ENCODE measurements at regions not wholly inside any gene's neighbourhood (a gene's known extent, or its start where the extent isn't known, plus 50 kb on each side); places are given as distances from the start of the nearest gene placed in this dataset.

- H2AFZ ChIP-seq (ENCODE audit: low read depth, low read length), result no peak overlapping the region
- no peak overlapping the region for H3K9ac ChIP-seq (ENCODE audit: low read length)
- no peaks in the 10 kb centered on the region for H3K9me3 ChIP-seq (ENCODE audit: low read length)
- H3K4me3 ChIP-seq (ENCODE audit: low read length), result no peak overlapping the region
- no peaks in the 10 kb centered on the region for H4K20me1 ChIP-seq (ENCODE audit: insufficient read depth)
- H3K27me3 ChIP-seq (ENCODE audit: insufficient read depth, low read depth, low read length), result no peaks in the 10 kb centered on the region
- H3F3A ChIP-seq (ENCODE audit: insufficient read depth, low read length, poor library complexity, severe bottlenecking), result no peaks in the 10 kb centered on the region
- H3K27ac ChIP-seq (ENCODE audit: low read length), result no peak overlapping the region
- no peak overlapping the region for H3K4me2 ChIP-seq (ENCODE audit: low read length)
- H3K9me2 ChIP-seq (ENCODE audit: insufficient read depth, low read length), result no peaks in the 10 kb centered on the region
- H3K36me3 ChIP-seq (ENCODE audit: insufficient read depth, low read length), result no peaks in the 10 kb centered on the region
- TF ChIP-seq EZH2 (IDR thresholded peaks at IDR 0.05; ENCODE audit: borderline replicate concordance, insufficient read depth, low read length, poor library complexity, severe bottlenecking), result no peak
- H3K79me2 ChIP-seq (replicated peaks; ENCODE audit: insufficient read depth, low read length), result no peaks in the 10 kb centered on the region
These were observed 435.7 kb downstream of the GXYLT1 start for GRCh38 chr12:41709012-41709411.

- H3K79me2 ChIP-seq (replicated peaks; ENCODE audit: insufficient read depth, low read length), result no peaks in the 10 kb centered on the region
- no peaks in the 10 kb centered on the region for H4K20me1 ChIP-seq (ENCODE audit: insufficient read depth)
- no peaks in the 10 kb centered on the region for H3K27me3 ChIP-seq (ENCODE audit: insufficient read depth, low read depth, low read length)
- no peaks in the 10 kb centered on the region for H3K9me3 ChIP-seq (ENCODE audit: low read length)
- TF ChIP-seq SMC3 (conservative IDR thresholded peaks at IDR 0.05; ENCODE audit: poor library complexity) (no peak), RAD21 (conservative IDR thresholded peaks at IDR 0.05) (no peak), CTCF (IDR thresholded peaks at IDR 0.05; ENCODE audit: poor library complexity, severe bottlenecking) (no peak), REST (IDR thresholded peaks at IDR 0.05; ENCODE audit: borderline replicate concordance) (no peak), MXI1 (conservative IDR thresholded peaks at IDR 0.05; ENCODE audit: poor library complexity, severe bottlenecking) (no peak), POLR2AphosphoS5 (IDR thresholded peaks at IDR 0.05) (no peak), EP300 (conservative IDR thresholded peaks at IDR 0.05; ENCODE audit: poor library complexity, severe bottlenecking) (no peak), TAF1 (IDR thresholded peaks at IDR 0.05; ENCODE audit: low read depth) (no peak), EZH2 (IDR thresholded peaks at IDR 0.05; ENCODE audit: borderline replicate concordance, insufficient read depth, low read length, poor library complexity, severe bottlenecking) (no peak)
- H3K36me3 ChIP-seq (ENCODE audit: insufficient read depth, low read length), result no peaks in the 10 kb centered on the region
- H3K9ac ChIP-seq (ENCODE audit: low read length), result no peak overlapping the region
- no peak overlapping the region for H2AFZ ChIP-seq (ENCODE audit: low read depth, low read length)
- H3K4me2 ChIP-seq (ENCODE audit: low read length), result no peak overlapping the region
- H3F3A ChIP-seq (ENCODE audit: insufficient read depth, low read length, poor library complexity, severe bottlenecking), result no peaks in the 10 kb centered on the region
- H3K4me3 ChIP-seq (ENCODE audit: low read length), result no peak overlapping the region
- no peaks in the 10 kb centered on the region for H3K9me2 ChIP-seq (ENCODE audit: insufficient read depth, low read length)
- no peak overlapping the region for H3K27ac ChIP-seq (ENCODE audit: low read length)
These were observed 438.3 kb downstream of the GXYLT1 start for GRCh38 chr12:41706376-41706775.

Data from neural cell (in vitro differentiated cells).